ENCODE measurements at regions not wholly inside any gene's neighbourhood (a gene's known extent, or its start where the extent isn't known, plus 50 kb on each side); places are given as distances from the start of the nearest gene placed in this dataset.
"Not testable (repeated sequence)": the region's sequence is repeated elsewhere in the genome, so short reads cannot be mapped to it uniquely, and the experiment has no call there.

GRCh38 chr15:22387691-22388090 is 71.0 kb upstream of the GOLGA6L22 start:
- H2AFZ ChIP-seq (ENCODE audit: control insufficient read depth, low read depth, low read length); ATAC-seq; H4K20me1 ChIP-seq (ENCODE audit: control insufficient read depth, insufficient read depth); H3K36me3 ChIP-seq (ENCODE audit: control insufficient read depth in 2 of 2, insufficient read depth in 2 of 2, low read length in 1 of 2); RAD21 ChIA-PET (ENCODE audit: unreplicated experiment); H3K27ac ChIP-seq (ENCODE audit: control insufficient read depth, insufficient read depth); H3K27me3 ChIP-seq (replicated peaks in 1 of 2; ENCODE audit: control insufficient read depth in 2 of 2, insufficient read depth in 2 of 2, low read length in 1 of 2); FAIRE-seq; in situ Hi-C loops (cut with MboI); POLR2A ChIA-PET; H3K9me3 ChIP-seq (replicated peaks; ENCODE audit: control insufficient read depth, insufficient read depth, low read length); H3K4me1 ChIP-seq (ENCODE audit: control insufficient read depth, insufficient read depth, low read length); H3K9ac ChIP-seq (ENCODE audit: control insufficient read depth, insufficient read depth, low read length); SMC1A ChIA-PET (ENCODE audit: uncharacterized antibody, unreplicated experiment); DNase-seq (ENCODE audit: low read depth, low spot score); H3K79me2 ChIP-seq (ENCODE audit: control insufficient read depth, insufficient read depth, low read length); BruUV-seq (replicated peaks); H3K4me3 ChIP-seq; CTCF ChIA-PET; intact Hi-C loops (cut with micrococcal nuclease; ENCODE audit: unreplicated experiment); H3K4me2 ChIP-seq (ENCODE audit: control insufficient read depth, insufficient read depth): not testable (repeated sequence)
- WGBS (ENCODE audit: insufficient coverage, insufficient replicate concordance, low lambda C conversion rate, missing lambda C conversion rate), result 90% methylated on average over 3 of the region's 9 CpGs

GRCh38 chr15:22388365-22388764 is 70.3 kb upstream of the GOLGA6L22 start:
- in situ Hi-C loops (cut with MboI); H3K79me2 ChIP-seq (ENCODE audit: control insufficient read depth, insufficient read depth, low read length); RAD21 ChIA-PET (ENCODE audit: unreplicated experiment); H4K20me1 ChIP-seq (ENCODE audit: control insufficient read depth, insufficient read depth); BruUV-seq (replicated peaks); H2AFZ ChIP-seq (ENCODE audit: control insufficient read depth, low read depth, low read length); FAIRE-seq; H3K4me1 ChIP-seq (ENCODE audit: control insufficient read depth, insufficient read depth, low read length); H3K4me3 ChIP-seq; POLR2A ChIA-PET; H3K27ac ChIP-seq (ENCODE audit: control insufficient read depth, insufficient read depth); H3K36me3 ChIP-seq (ENCODE audit: control insufficient read depth in 2 of 2, insufficient read depth in 2 of 2, low read length in 1 of 2); H3K27me3 ChIP-seq (replicated peaks in 1 of 2; ENCODE audit: control insufficient read depth in 2 of 2, insufficient read depth in 2 of 2, low read length in 1 of 2); H3K9ac ChIP-seq (ENCODE audit: control insufficient read depth, insufficient read depth, low read length); DNase-seq (ENCODE audit: low read depth, low spot score); ATAC-seq; H3K9me3 ChIP-seq (replicated peaks; ENCODE audit: control insufficient read depth, insufficient read depth, low read length); intact Hi-C loops (cut with micrococcal nuclease; ENCODE audit: unreplicated experiment); H3K4me2 ChIP-seq (ENCODE audit: control insufficient read depth, insufficient read depth); SMC1A ChIA-PET (ENCODE audit: uncharacterized antibody, unreplicated experiment); CTCF ChIA-PET: not testable (repeated sequence)
- WGBS (ENCODE audit: insufficient coverage, insufficient replicate concordance, low lambda C conversion rate, missing lambda C conversion rate), result no CpG with 5 or more reads among the region's 7 CpGs

GRCh38 chr15:22401207-22401606 is 57.5 kb upstream of the GOLGA6L22 start:
- H2AFZ ChIP-seq (ENCODE audit: control insufficient read depth, low read depth, low read length); H3K4me2 ChIP-seq (ENCODE audit: control insufficient read depth, insufficient read depth); H3K79me2 ChIP-seq (ENCODE audit: control insufficient read depth, insufficient read depth, low read length); H3K4me1 ChIP-seq (ENCODE audit: control insufficient read depth, insufficient read depth, low read length); DNase-seq (ENCODE audit: low read depth, low spot score); H3K27ac ChIP-seq (ENCODE audit: control insufficient read depth, insufficient read depth); ATAC-seq; intact Hi-C loops (cut with micrococcal nuclease; ENCODE audit: unreplicated experiment); H3K9ac ChIP-seq (ENCODE audit: control insufficient read depth, insufficient read depth, low read length); in situ Hi-C loops (cut with MboI); H3K36me3 ChIP-seq (ENCODE audit: control insufficient read depth in 2 of 2, insufficient read depth in 2 of 2, low read length in 1 of 2); SMC1A ChIA-PET (ENCODE audit: uncharacterized antibody, unreplicated experiment); POLR2A ChIA-PET; RAD21 ChIA-PET (ENCODE audit: unreplicated experiment); BruUV-seq (replicated peaks); H3K4me3 ChIP-seq; H3K27me3 ChIP-seq (replicated peaks in 1 of 2; ENCODE audit: control insufficient read depth in 2 of 2, insufficient read depth in 2 of 2, low read length in 1 of 2); FAIRE-seq; H4K20me1 ChIP-seq (ENCODE audit: control insufficient read depth, insufficient read depth); H3K9me3 ChIP-seq (replicated peaks; ENCODE audit: control insufficient read depth, insufficient read depth, low read length); CTCF ChIA-PET: not testable (repeated sequence)
- 100% methylated on average over 1 of the region's 5 CpGs for WGBS (ENCODE audit: insufficient coverage, insufficient replicate concordance, low lambda C conversion rate, missing lambda C conversion rate)

GRCh38 chr15:22401703-22402102 is 57.0 kb upstream of the GOLGA6L22 start:
- BruUV-seq (replicated peaks); H2AFZ ChIP-seq (ENCODE audit: control insufficient read depth, low read depth, low read length); DNase-seq (ENCODE audit: low read depth, low spot score); ATAC-seq; H3K79me2 ChIP-seq (ENCODE audit: control insufficient read depth, insufficient read depth, low read length); H3K27me3 ChIP-seq (replicated peaks in 1 of 2; ENCODE audit: control insufficient read depth in 2 of 2, insufficient read depth in 2 of 2, low read length in 1 of 2); intact Hi-C loops (cut with micrococcal nuclease; ENCODE audit: unreplicated experiment); H3K4me2 ChIP-seq (ENCODE audit: control insufficient read depth, insufficient read depth); CTCF ChIA-PET; H4K20me1 ChIP-seq (ENCODE audit: control insufficient read depth, insufficient read depth); H3K4me1 ChIP-seq (ENCODE audit: control insufficient read depth, insufficient read depth, low read length); in situ Hi-C loops (cut with MboI); H3K27ac ChIP-seq (ENCODE audit: control insufficient read depth, insufficient read depth); H3K4me3 ChIP-seq; H3K36me3 ChIP-seq (ENCODE audit: control insufficient read depth in 2 of 2, insufficient read depth in 2 of 2, low read length in 1 of 2); H3K9ac ChIP-seq (ENCODE audit: control insufficient read depth, insufficient read depth, low read length); FAIRE-seq; H3K9me3 ChIP-seq (replicated peaks; ENCODE audit: control insufficient read depth, insufficient read depth, low read length); SMC1A ChIA-PET (ENCODE audit: uncharacterized antibody, unreplicated experiment); RAD21 ChIA-PET (ENCODE audit: unreplicated experiment); POLR2A ChIA-PET: not testable (repeated sequence)
- WGBS (ENCODE audit: insufficient coverage, insufficient replicate concordance, low lambda C conversion rate, missing lambda C conversion rate), result 10% methylated on average over 1 of the region's 7 CpGs
